ENCODE measurements at regions not wholly inside any gene's neighbourhood (a gene's known extent, or its start where the extent isn't known, plus 50 kb on each side); places are given as distances from the start of the nearest gene placed in this dataset.

DNA sequence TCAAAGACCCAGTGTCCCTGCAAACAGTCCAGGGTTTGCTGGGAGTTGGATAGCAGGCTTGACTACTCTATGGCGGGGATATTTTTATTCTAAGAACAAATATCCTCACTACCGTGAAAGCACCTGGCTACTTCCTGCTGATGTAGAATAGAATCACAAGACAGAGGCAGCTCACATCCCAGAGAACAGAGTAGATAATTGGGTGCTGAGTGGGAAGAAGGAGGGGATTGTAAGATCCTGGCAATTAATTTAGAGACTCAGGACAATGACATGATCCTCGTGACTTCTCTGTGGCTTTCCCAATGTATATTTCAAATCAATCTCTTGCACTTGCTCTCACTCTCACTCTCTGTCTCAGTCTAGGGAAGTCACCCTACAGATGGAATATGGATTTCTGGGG lies 341.9 kb upstream of the DCC start:
- DNase-seq (ENCODE audit: low spot score) (no peak), FAIRE-seq (no peak), ATAC-seq (no peak)
- intact Hi-C loops (cut with micrococcal nuclease; ENCODE audit: unreplicated experiment) (no loop called here), in situ Hi-C loops (cut with HindIII; ENCODE audit: extremely low pct_ligation_motif_present, low pct_unique_long_range_greater_than_20kb) (no loop called here)
- Histone ChIP-seq H3K27me3 (ENCODE audit: control insufficient read depth in 1 of 2, insufficient read depth in 2 of 2, low read length in 2 of 2) (no peaks in the 10 kb centered on the region; a peak in 1 of 5 replicates), H3K9me3 (ENCODE audit: low read length) (peaks cover 14% of the 10 kb centered on the region), H3K79me2 (ENCODE audit: insufficient read depth, low read length) (no peaks in the 10 kb centered on the region), H4K20me1 (ENCODE audit: insufficient read depth, low read length) (no peaks in the 10 kb centered on the region), H3K9ac (ENCODE audit: insufficient read depth, low read depth, low read length) (no peak overlapping the region), H3K4me3 (replicated peaks in 1 of 3; ENCODE audit: insufficient read depth in 1 of 3, low read depth in 2 of 3, low read length in 3 of 3) (no peak overlapping the region), H3K4me1 (ENCODE audit: insufficient read depth, low read length) (no peaks in the 10 kb centered on the region), H2AFZ (ENCODE audit: low read length) (no peak overlapping the region), H3K4me2 (ENCODE audit: low read depth, low read length) (no peak overlapping the region), H3K27ac (ENCODE audit: extremely low read length, insufficient read depth, low read length) (no peak overlapping the region), H3K36me3 (replicated peaks in 1 of 2; ENCODE audit: control insufficient read depth in 1 of 2, insufficient read depth in 2 of 2, low read length in 2 of 2) (no peaks in the 10 kb centered on the region)
- ChIA-PET POLR2A (no interaction called here), CTCF (ENCODE audit: low intra/inter-chr PET ratio, low total read pairs) (no interaction called here)
- TF ChIP-seq, protein P1, sequence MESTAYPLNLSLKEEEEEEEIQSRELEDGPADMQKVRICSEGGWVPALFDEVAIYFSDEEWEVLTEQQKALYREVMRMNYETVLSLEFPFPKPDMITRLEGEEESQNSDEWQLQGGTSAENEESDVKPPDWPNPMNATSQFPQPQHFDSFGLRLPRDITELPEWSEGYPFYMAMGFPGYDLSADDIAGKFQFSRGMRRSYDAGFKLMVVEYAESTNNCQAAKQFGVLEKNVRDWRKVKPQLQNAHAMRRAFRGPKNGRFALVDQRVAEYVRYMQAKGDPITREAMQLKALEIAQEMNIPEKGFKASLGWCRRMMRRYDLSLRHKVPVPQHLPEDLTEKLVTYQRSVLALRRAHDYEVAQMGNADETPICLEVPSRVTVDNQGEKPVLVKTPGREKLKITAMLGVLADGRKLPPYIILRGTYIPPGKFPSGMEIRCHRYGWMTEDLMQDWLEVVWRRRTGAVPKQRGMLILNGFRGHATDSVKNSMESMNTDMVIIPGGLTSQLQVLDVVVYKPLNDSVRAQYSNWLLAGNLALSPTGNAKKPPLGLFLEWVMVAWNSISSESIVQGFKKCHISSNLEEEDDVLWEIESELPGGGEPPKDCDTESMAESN (CRISPR knock-in tag; conservative IDR thresholded peaks at IDR 0.05): no peak
- TF ChIP-seq PAX8 (CRISPR knock-in tag; IDR thresholded peaks at IDR 0.05; ENCODE audit: borderline replicate concordance) (no peak), ZNF780A (CRISPR knock-in tag; IDR thresholded peaks at IDR 0.05) (no peak), CEBPB (IDR thresholded peaks at IDR 0.05; ENCODE audit: borderline replicate concordance, low read depth, low read length) (no peak)
- TF ChIP-seq, protein P2, sequence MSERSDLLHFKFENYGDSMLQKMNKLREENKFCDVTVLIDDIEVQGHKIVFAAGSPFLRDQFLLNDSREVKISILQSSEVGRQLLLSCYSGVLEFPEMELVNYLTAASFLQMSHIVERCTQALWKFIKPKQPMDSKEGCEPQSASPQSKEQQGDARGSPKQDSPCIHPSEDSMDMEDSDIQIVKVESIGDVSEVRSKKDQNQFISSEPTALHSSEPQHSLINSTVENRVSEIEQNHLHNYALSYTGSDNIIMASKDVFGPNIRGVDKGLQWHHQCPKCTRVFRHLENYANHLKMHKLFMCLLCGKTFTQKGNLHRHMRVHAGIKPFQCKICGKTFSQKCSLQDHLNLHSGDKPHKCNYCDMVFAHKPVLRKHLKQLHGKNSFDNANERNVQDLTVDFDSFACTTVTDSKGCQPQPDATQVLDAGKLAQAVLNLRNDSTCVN (CRISPR knock-in tag; IDR thresholded peaks at IDR 0.05; ENCODE audit: borderline replicate concordance): no peak
- TF ChIP-seq, protein P3, sequence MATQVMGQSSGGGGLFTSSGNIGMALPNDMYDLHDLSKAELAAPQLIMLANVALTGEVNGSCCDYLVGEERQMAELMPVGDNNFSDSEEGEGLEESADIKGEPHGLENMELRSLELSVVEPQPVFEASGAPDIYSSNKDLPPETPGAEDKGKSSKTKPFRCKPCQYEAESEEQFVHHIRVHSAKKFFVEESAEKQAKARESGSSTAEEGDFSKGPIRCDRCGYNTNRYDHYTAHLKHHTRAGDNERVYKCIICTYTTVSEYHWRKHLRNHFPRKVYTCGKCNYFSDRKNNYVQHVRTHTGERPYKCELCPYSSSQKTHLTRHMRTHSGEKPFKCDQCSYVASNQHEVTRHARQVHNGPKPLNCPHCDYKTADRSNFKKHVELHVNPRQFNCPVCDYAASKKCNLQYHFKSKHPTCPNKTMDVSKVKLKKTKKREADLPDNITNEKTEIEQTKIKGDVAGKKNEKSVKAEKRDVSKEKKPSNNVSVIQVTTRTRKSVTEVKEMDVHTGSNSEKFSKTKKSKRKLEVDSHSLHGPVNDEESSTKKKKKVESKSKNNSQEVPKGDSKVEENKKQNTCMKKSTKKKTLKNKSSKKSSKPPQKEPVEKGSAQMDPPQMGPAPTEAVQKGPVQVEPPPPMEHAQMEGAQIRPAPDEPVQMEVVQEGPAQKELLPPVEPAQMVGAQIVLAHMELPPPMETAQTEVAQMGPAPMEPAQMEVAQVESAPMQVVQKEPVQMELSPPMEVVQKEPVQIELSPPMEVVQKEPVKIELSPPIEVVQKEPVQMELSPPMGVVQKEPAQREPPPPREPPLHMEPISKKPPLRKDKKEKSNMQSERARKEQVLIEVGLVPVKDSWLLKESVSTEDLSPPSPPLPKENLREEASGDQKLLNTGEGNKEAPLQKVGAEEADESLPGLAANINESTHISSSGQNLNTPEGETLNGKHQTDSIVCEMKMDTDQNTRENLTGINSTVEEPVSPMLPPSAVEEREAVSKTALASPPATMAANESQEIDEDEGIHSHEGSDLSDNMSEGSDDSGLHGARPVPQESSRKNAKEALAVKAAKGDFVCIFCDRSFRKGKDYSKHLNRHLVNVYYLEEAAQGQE (IDR thresholded peaks at IDR 0.05; ENCODE audit: borderline replicate concordance in 1 of 2, low read depth in 1 of 2, low read length in 2 of 2): no peak
- TF ChIP-seq, protein P4, sequence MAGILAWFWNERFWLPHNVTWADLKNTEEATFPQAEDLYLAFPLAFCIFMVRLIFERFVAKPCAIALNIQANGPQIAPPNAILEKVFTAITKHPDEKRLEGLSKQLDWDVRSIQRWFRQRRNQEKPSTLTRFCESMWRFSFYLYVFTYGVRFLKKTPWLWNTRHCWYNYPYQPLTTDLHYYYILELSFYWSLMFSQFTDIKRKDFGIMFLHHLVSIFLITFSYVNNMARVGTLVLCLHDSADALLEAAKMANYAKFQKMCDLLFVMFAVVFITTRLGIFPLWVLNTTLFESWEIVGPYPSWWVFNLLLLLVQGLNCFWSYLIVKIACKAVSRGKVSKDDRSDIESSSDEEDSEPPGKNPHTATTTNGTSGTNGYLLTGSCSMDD (CRISPR knock-in tag; IDR thresholded peaks at IDR 0.05): no peak
- TF ChIP-seq, protein P5, sequence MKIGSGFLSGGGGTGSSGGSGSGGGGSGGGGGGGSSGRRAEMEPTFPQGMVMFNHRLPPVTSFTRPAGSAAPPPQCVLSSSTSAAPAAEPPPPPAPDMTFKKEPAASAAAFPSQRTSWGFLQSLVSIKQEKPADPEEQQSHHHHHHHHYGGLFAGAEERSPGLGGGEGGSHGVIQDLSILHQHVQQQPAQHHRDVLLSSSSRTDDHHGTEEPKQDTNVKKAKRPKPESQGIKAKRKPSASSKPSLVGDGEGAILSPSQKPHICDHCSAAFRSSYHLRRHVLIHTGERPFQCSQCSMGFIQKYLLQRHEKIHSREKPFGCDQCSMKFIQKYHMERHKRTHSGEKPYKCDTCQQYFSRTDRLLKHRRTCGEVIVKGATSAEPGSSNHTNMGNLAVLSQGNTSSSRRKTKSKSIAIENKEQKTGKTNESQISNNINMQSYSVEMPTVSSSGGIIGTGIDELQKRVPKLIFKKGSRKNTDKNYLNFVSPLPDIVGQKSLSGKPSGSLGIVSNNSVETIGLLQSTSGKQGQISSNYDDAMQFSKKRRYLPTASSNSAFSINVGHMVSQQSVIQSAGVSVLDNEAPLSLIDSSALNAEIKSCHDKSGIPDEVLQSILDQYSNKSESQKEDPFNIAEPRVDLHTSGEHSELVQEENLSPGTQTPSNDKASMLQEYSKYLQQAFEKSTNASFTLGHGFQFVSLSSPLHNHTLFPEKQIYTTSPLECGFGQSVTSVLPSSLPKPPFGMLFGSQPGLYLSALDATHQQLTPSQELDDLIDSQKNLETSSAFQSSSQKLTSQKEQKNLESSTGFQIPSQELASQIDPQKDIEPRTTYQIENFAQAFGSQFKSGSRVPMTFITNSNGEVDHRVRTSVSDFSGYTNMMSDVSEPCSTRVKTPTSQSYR (CRISPR knock-in tag; IDR thresholded peaks at IDR 0.05; ENCODE audit: borderline replicate concordance): no peak
- BruUV-seq (replicated peaks): no TSS peak
- 22% methylated on average over 3 of the region's 3 CpGs for WGBS (ENCODE audit: low lambda C conversion rate)

All from HepG2 (cell line).